ENCODE measurements at regions not wholly inside any gene's neighbourhood (a gene's known extent, or its start where the extent isn't known, plus 50 kb on each side); places are given as distances from the start of the nearest gene placed in this dataset.

DNA sequence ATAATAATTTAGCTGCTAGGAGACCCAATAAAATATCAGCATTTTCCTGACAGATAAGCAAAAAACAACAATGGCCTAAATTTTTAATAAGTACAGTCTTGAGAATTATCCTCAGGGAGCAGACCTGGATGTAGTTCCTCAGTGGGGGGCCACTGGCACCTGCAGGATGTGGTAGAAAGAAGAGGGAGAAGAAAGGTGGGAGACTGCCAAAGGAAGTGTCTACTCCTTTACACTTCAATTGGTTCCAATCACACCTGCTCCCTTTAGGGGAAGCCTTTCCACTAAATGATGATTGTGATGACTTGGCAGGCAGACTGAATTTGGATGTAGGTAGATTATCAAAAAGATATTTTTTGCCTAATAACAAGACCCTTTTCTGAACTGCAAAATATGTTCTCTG, 353.0 kb upstream of the SATB1 start:
- H3K4me3 ChIP-seq: no peak overlapping the region
- DNase-seq: no peak
- TF ChIP-seq POLR2A (IDR thresholded peaks at IDR 0.05): no peak
- TF ChIP-seq CTCF (IDR thresholded peaks at IDR 0.05): no peak
- H3K9me3 ChIP-seq (replicated peaks in 1 of 3): no peaks in the 10 kb centered on the region
- no peak overlapping the region for H3K27ac ChIP-seq
- H3K36me3 ChIP-seq (replicated peaks in 1 of 2): no peaks in the 10 kb centered on the region
- intact Hi-C loops (cut with DNase I): no loop called here
- H3K4me1 ChIP-seq (replicated peaks in 1 of 2): no peaks in the 10 kb centered on the region
- H3K27me3 ChIP-seq: no peaks in the 10 kb centered on the region

DNA sequence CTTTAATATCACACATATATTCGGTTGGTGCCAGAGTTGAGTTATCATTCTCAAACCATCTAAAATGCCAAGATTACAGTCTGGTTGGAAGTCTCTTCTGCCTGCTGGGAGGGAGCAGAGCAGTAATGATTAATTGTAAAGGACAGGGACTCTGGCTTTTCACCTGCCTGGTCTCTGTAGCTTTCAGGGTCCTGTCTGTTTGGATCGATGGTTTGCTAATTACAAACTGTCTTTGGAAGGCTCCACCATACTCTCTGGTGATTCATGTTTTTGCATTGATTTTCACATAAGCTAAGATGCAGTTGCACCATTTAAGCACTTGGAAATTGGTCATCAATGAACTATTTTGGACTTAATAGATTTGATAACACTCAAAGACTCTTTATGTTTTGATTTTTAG, 350.4 kb upstream of the SATB1 start:
- no peaks in the 10 kb centered on the region for H3K9me3 ChIP-seq (replicated peaks in 1 of 3)
- H3K27me3 ChIP-seq: no peaks in the 10 kb centered on the region
- H3K27ac ChIP-seq: no peak overlapping the region
- DNase-seq: no peak
- no peaks in the 10 kb centered on the region for H3K36me3 ChIP-seq (replicated peaks in 1 of 2)
- 57 to 81% (median 65%) methylated on average over 2 of the region's 2 CpGs for WGBS, 4 donors
- TF ChIP-seq CTCF (IDR thresholded peaks at IDR 0.05): no peak
- TF ChIP-seq POLR2A (IDR thresholded peaks at IDR 0.05): no peak
- no peaks in the 10 kb centered on the region for H3K4me1 ChIP-seq (replicated peaks in 1 of 2)
- intact Hi-C loops (cut with DNase I): no loop called here
- H3K4me3 ChIP-seq: no peak overlapping the region

- no peak overlapping the region for H3K27ac ChIP-seq
- H3K4me3 ChIP-seq: no peak overlapping the region
- H3K36me3 ChIP-seq (replicated peaks in 1 of 2): no peaks in the 10 kb centered on the region
- no peaks in the 10 kb centered on the region for H3K27me3 ChIP-seq
- 16 to 48% (median 36%) methylated on average over 2 of the region's 2 CpGs for WGBS, 4 donors
- intact Hi-C loops (cut with DNase I): no loop called here
- no peak for TF ChIP-seq POLR2A (IDR thresholded peaks at IDR 0.05)
- no peak for TF ChIP-seq CTCF (IDR thresholded peaks at IDR 0.05)
- DNase-seq: no peak
- H3K9me3 ChIP-seq (replicated peaks in 1 of 3): no peaks in the 10 kb centered on the region
- H3K4me1 ChIP-seq (replicated peaks in 1 of 2): no peaks in the 10 kb centered on the region
Measured at GRCh38 chr3:18774319-18775088, 349.4 kb upstream of the SATB1 start.

- Histone ChIP-seq H3K4me1 (replicated peaks in 1 of 2) (no peaks in the 10 kb centered on the region), H3K27me3 (no peaks in the 10 kb centered on the region), H3K36me3 (replicated peaks in 1 of 2) (no peaks in the 10 kb centered on the region), H3K4me3 (no peak overlapping the region), H3K27ac (no peak overlapping the region), H3K9me3 (replicated peaks in 1 of 3) (no peaks in the 10 kb centered on the region)
- TF ChIP-seq POLR2A (IDR thresholded peaks at IDR 0.05) (no peak), CTCF (IDR thresholded peaks at IDR 0.05) (no peak)
- DNase-seq: no peak
- intact Hi-C loops (cut with DNase I): no loop called here
Measured at GRCh38 chr3:18772699-18773305, 347.7 kb upstream of the SATB1 start.

Data from adrenal gland (tissue), 9 donors.